Dedifferentiated amniotic fluid mesenchymal stem cell (primary cell): ENCODE measurements at regions not wholly inside any gene's neighbourhood (a gene's known extent, or its start where the extent isn't known, plus 50 kb on each side); places are given as distances from the start of the nearest gene placed in this dataset.
"Not testable (repeated sequence)": the region's sequence is repeated elsewhere in the genome, so short reads cannot be mapped to it uniquely, and the experiment has no call there.

ENCODE experiments used
- DNase-seq: peaks from one replicate; pipeline ENCODE4 v3.0.0-alpha.2; 2016; ENCODE audit errors: extremely low spot score

GRCh38 chr5:91243286-91243685 is 139.8 kb downstream of the ARRDC3 start:
- DNase-seq, result no peak

GRCh38 chr5:91241460-91241859 is 141.7 kb downstream of the ARRDC3 start:
- not testable (repeated sequence) for DNase-seq

GRCh38 chr5:91240175-91240574 is 142.9 kb downstream of the ARRDC3 start:
- no peak for DNase-seq

DNA sequence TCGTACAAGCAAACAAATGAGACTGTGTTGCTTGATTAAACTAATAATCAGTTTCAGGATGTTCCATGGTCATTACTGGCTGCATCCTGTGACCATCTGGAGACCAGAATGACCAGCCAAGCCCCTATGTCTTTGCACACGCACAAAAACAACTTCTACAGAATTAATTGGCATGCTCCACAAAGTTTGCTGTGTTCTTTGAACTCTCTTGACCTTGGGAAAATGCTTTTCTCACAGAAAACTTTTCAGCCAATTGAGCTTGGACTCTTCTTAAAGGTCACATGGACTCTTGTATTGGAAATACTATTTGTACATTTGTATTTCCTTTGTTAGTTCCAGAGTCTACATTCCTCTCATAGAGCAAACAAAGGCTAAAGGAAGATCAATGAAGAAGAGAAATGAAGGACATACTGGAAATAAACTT is 147.8 kb downstream of the ARRDC3 start:
- DNase-seq, result no peak

GRCh38 chr5:91232523-91232922 is 150.6 kb downstream of the ARRDC3 start:
- no peak for DNase-seq

DNA sequence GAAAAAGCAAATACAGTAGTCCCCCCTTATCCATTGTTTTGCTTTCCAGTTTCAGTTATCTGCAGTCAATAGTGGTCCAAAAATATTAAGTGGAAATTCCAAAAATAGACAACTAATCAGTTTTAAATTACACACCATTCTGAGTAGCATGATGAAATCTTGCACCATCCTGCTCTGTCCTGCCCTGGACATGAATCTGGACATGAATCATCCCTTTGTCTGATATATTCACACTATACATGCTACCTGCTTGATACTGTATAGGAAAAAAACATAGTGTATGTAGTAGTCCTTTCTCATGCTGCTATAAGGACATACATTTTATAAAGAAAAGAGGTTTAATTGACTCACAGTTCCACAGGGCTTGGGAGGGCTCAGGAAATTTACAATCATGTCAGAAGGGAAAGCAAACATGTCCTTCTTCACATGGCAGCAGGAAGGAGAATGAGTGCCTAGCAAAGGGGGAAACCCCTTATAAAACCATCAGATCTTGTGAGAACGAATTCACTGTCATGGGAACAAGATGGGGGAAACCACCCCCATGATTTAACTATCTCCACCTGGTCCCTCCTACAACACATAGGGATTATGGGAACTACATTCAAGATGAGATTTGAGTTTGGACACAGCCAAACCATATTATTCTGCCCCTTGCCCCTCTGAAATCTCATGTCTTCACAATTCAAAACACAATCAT is 153.9 kb downstream of the ARRDC3 start:
- peak; percentile 13 for DNase-seq

DNA sequence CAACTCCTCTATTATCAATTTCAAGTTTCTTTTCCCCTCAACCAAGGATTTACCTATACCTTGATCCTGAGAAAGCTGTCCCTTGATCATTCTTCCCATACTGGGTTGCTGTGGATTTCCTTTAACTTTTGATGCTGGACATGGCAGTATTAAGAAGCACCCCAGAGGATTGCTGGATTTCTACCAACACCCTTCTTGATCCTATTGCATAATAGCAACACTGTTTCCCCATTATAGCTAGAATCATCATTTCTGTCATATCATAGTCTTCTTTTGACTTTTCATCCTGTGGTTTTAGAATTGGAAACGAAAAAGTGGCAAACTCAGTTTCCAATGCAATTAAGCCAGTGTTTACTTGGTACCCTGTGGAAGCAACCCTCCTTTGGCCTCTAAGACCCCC is 154.9 kb downstream of the ARRDC3 start:
- peak; percentile 12 for DNase-seq

GRCh38 chr5:91225848-91226686 is 157.1 kb downstream of the ARRDC3 start:
- DNase-seq, result peak; percentile 11

DNA sequence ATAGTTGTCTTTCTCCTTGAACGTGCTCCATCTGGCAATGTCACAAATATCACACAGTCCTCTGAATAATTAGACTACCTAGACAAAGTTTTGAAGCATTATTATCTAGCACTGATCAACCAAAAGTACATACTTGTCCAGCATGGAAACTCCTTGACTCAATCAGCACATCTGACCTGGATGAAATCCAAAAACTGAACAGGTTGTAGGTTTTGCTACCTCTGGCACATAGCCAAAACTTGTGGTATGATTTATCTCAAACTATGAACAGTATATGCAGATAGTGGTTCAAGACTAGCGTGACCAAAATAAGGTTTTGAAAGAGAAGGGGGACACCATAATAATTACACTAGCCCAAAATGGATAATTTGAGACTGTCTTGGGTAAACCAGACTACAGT is 158.1 kb downstream of the ARRDC3 start:
- DNase-seq, result peak; percentile 7

- peak; percentile 9 for DNase-seq
Measured at GRCh38 chr5:91224456-91224855, 158.7 kb downstream of the ARRDC3 start.

- peak; percentile 14 for DNase-seq
Measured at GRCh38 chr5:91223886-91224285, 159.2 kb downstream of the ARRDC3 start.

- no peak for DNase-seq
Measured at GRCh38 chr5:91222482-91222881, 160.6 kb downstream of the ARRDC3 start.

DNA sequence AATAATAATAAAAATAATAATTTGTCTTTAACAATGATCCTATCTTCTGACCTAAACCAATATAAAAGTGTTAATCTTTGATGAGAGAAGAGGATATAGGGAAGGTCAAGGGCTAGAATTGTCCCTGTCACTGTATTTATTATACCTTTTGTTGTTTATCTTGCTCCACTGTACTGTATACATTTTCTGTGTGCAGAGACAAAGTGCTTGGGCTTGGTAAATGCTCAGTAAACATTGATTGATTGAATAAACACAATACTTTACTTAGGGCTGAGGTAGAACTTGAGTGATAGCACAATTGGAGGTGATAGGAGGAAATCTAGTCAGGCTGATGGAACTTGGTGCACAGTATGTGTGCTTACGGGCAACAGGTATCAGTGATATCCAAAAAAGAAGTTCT is 161.2 kb downstream of the ARRDC3 start:
- DNase-seq, result no peak

DNA sequence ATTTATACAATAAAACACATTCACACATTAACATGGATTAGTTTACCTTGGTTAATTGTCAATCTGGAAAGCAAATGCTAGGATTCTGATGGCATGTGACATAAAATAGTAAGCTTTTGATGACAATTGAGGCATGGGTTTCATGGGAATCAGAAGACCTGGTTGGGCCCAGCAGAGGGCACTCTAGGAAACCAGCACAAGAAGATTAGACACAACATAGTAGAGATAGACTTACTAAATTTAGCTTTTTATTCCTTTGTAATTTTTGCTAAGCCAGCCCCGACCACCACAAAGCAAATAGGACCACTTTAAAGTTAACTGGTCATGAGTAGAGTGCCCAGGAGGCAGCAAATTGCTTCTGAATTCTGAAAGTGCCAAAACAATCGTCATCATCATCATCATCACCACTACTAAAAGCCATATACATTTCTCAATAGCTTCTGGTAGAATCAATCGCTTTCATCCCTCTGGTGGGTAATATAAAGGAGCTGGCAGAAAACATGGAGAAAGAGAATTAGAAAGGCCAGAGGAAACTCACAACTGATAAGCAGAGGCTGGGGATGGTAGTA is 163.2 kb downstream of the ARRDC3 start:
- DNase-seq, result peak; percentile 14

DNA sequence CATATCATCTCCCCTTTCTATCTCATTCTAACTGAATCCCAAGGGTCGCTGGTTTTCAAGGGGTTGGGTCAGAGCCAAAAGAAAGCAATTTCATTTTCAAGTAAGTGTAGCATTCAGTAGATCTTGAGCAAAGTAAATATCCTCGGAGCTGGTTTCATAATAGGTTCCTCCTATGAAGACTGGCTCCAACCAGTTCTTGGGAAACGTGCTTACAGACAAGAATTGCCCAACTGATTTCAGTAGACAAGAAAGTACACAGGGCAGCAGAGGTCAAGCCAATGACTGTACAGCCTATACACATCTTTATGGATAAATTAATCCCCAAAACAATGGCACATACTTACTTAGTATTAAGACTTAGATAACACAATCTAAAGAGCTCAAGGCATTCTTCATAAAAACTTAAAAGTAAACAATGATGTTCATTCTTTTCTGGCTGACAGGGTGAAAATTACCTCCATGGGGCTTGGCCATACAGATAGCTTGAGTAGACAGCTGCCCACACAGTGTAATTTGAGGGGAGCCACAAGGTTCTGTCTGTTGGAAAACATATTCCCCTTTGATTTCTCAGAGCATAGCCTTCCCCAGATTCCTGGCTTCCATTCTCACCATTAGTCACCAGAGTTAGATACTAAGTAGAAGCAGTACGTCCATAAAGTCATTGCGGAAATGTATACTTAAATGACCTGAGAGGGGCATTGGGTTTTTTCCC is 163.9 kb downstream of the ARRDC3 start:
- peak; percentile 22 for DNase-seq

GRCh38 chr5:91217859-91218258 is 165.3 kb downstream of the ARRDC3 start:
- DNase-seq, result no peak

DNA sequence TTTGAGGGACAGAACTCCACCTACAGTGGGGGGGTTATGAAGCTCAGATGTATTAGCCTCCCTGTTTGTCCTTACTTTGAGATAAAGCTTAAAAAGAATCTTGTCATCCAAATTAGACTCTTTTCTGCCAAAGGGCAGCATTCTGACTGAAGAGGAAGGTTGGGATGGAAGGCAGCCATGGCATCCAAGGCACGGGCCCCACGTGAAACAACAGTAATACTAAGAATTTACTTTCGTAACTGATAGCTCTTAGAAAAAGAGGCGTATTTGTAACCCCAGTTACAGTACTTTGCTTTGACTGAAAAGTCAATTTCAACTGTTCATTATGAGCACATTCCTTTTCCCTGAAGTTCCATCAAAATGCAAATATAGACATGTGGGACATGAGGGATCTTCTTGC is 168.5 kb downstream of the ARRDC3 start:
- DNase-seq, result peak; percentile 8
